GM19324 (cell line): ENCODE measurements at regions not wholly inside any gene's neighbourhood (a gene's known extent, or its start where the extent isn't known, plus 50 kb on each side); places are given as distances from the start of the nearest gene placed in this dataset.

Experiments
- ATAC-seq: cut with Tn5 transposase; IDR thresholded peaks from one replicate; pipeline ENCODE4 v1.9.1; 2021; ENCODE audit warnings: mild to moderate bottlenecking, moderate library complexity; ENCODE audit not compliant: unreplicated experiment, low FRiP score

- no peak for ATAC-seq
These were observed 95.0 kb downstream of the RFLNA start for GRCh38 chr12:124389725-124390441.

- ATAC-seq, result no peak
These were observed 94.3 kb downstream of the RFLNA start for GRCh38 chr12:124389138-124389724.

DNA sequence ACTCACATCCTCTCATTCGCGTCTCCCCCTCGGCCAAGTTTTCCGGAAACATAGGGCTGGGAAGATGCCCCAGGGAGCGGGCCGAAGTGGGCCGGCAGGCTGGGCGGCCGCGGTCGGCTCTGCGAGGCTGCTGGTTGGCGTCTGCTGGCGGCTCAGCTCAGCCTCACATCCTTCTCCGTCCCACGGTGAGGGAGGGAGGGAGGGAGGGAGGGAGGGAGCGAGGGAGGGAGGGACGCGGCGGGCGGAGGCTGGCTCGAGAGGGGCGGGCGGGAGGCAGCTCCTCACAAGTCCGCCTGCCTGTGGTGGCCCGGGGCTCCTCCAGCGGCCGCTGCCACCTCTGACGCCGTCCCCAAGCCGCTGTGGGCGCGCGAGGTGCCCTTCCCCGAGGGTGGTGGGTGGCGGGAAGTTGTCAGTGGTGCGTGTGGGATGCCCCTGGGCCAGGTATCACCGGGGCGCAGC lies 93.8 kb downstream of the RFLNA start:
- no peak for ATAC-seq

- no peak for ATAC-seq
These were observed 93.3 kb downstream of the RFLNA start for GRCh38 chr12:124388038-124388671.

DNA sequence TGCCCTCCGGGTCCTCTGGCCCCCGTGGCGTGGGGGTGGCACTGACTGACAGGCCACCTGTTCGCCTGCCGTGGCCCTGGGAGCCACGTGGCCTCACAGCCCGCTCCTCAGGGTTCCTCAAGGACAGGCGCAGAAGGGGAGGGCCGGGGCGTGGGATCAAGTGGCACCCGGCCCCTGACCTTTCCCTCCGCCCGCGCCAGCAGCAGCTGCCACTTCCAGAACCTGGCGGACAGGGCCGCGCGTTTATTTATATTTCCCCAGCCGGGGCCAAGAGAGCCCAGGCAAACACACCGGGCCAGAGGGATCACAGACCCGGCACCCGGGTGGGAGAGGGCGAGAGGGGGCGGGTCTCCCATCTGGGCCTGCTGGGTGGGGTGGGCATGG lies 92.6 kb downstream of the RFLNA start:
- no peak for ATAC-seq

- ATAC-seq, result no peak
These were observed 92.0 kb downstream of the RFLNA start for GRCh38 chr12:124386661-124387527.

DNA sequence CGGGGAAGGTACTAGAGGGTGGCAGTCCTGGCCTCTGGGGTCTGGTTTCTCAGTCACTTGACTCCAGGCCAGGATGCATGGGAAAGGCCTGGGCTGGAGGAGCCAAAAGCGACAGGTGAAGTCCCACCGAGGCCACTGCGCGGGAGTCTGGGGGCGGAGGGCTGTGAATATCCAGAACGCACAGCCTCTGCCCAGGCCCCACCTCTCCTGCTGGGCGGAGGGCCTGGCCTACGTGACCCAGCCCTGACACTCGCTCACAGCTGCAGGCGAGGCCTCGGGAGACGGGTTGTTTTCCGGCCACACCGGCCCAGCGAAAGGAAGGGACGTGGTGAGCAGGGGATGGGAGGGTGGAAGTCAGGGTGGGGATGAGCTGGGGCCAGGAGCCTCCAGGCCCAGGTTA lies 91.2 kb downstream of the RFLNA start:
- no peak for ATAC-seq

DNA sequence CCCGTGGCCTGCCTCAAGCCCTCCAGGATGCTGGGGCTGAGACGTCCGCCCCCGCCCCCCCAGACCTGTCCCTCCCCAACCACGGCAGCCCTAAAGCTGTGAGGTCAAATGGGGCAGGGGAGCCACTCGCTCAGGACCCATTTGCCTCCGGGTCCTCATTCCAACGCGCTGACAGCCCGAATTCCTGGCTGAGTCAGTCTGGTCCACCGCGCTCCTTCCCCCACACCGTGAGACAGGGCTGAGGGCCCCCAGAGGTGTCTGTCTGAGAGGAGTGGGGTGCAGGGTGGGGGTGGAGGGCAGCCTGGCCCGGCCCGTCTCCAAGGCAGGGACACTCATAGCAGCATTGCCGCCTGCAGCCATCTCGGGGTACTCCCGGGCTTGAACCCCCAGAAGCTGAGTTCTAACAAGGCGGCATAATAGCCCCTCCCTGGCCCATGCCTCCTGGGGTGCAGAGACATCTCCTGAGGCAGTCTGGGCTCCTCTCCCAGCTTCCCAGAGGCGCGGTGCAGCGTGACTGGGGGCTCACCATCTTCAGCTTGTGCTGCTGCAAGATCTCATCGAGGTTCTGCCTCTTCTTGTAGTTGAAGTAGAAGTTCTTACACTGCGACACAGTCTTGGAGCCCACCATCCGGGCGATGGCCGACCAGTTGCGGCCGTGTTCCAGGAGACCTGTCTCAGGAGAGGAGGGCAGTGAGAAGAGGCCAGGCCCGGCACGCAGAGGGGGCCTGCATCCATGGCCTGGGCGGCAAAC lies 90.5 kb downstream of the RFLNA start:
- ATAC-seq, result no peak

DNA sequence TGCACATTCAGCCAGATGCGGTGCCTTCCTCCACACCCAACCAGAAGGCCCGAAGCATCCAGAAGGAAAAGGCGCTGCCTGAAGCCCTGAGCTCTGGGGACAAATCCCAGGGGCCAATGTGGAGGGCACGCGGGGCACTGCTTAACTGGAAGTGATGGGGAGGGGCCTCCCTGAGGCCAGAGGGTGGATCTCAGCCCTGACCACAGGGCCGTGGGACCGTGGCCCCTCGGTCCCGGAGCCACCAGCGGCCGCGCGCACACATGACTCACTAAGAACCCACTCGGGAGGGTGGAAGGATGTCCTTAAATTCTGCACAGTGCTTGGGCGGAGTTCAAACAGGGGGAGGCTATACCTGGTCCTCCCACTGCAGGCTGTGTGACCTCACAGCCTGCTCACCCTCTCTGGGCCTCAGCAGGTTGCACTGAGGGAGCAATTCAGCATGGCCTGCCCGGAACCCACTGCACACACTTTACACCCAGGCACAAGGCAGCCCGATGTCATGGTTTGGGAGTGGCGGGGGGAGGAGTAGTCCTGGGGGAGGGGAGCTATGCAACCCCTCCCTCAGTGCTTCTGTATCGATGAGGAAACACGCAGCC lies 89.5 kb downstream of the RFLNA start:
- ATAC-seq, result no peak

DNA sequence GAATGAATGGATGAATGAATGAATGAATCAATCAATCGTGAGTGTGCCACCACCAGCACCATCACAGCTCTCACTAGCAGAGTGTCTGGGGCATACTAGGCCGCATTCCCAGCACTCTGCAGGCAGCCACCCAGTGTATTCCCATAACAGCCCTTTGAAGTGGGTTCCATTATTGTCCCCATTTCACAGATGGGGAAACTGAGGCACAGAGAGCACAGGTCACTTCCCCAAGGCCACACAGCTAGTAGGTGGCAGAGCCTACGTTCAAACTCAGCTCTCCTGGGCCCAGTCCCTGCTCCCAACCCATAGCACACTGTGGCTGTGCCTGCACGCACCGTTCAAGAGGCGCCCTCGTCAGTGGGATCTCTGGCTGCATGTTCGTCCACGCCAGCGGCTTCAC lies 88.1 kb downstream of the RFLNA start:
- no peak for ATAC-seq

GRCh38 chr12:124381456-124382296 lies 86.8 kb downstream of the RFLNA start:
- ATAC-seq, result no peak

DNA sequence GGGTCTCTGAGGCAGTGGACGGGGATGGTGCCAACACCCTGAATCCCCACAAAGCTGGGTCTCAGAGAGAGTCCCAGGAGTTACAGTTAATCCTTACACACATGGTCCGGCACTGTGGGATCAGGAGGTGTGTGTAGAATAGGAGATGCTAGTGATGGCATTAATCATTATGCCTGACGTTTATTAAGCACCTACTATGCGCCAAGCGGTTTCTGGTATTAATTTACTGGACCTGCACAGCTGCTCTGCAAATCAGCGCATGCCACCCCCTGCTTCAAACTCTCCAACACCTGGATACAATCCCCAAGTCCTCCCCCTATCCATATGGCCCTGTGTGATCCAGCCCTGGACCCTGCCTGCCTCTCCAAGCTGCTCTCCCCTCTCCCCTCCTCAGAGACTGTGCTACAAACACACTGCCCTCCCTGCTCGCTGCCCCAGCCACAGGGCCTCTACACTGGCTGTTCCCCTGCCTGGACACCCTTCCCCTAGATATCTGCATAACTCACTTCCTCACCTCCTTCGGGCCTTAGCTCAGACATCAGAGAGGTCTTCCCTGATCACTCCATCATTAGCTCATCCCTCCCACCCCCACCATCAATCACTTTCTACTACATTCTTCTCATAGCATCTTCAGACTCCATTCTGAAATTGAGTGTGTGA lies 86.0 kb downstream of the RFLNA start:
- ATAC-seq, result no peak

- no peak for ATAC-seq
These were observed 85.3 kb downstream of the RFLNA start for GRCh38 chr12:124379938-124380754.

- no peak for ATAC-seq
These were observed 84.6 kb downstream of the RFLNA start for GRCh38 chr12:124379379-124379937.

DNA sequence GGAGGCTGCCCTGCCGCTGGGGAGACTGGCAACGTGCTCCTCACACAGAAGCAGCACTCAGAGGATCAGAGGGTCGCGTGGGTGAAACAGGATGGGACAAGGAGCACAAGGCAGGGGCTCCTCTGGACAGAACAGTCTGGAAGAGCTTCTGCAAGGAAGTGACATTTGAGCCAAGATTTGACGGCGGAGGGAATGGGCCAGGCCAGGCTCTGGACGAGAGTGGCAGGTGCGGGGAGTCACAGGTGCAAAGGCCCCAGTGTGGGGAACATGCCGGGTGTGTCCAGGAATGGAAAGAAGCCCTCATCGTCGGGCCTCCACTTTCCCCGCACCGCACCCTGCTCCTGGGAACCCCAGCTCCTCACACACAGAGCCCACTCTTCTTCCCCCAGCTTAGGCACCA lies 84.0 kb downstream of the RFLNA start:
- no peak for ATAC-seq

- no peak for ATAC-seq
These were observed 83.2 kb downstream of the RFLNA start for GRCh38 chr12:124377981-124378509.

DNA sequence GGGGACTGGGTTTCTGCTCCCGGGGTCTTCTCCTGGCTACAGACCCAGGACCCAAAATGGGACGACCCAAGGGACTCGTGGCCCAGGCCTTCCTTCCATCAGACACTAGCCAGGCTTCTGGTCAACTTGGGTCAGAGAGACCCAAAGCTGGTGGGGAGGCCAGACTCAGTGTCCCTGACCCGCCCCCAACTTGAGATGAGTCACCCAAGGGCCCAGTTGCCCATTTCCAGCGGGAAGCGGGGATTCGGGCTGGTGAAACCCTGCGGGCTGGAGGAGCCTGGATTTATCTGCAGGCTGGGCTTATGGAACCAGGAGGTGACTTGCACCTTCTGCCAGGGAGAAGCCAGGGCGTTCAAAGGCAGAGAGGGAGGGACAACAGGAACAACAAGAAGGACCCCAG lies 81.5 kb downstream of the RFLNA start:
- ATAC-seq, result no peak
